ENCODE measurements at regions not wholly inside any gene's neighbourhood (a gene's known extent, or its start where the extent isn't known, plus 50 kb on each side); places are given as distances from the start of the nearest gene placed in this dataset.

- TF ChIP-seq CTCF (IDR thresholded peaks at IDR 0.05; ENCODE audit: low read length) (no peak), EZH2phosphoT487 (IDR thresholded peaks at IDR 0.05; ENCODE audit: low read length) (no peak)
Measured at GRCh38 chr7:47657126-47657525, 75.2 kb upstream of the TNS3 start.

Data from MM.1S (cell line).